GM20431 (cell line): ENCODE measurements at regions not wholly inside any gene's neighbourhood (a gene's known extent, or its start where the extent isn't known, plus 50 kb on each side); places are given as distances from the start of the nearest gene placed in this dataset.

Experiments
- in situ Hi-C: fragments of 300-500 bp; cut with MseI, MboI; formaldehyde crosslinking; loops from one replicate; pipeline ENCODE4 v1.15.0; 2020; ENCODE audit warnings: low sequenced_read_pairs; ENCODE audit not compliant: unreplicated experiment

DNA sequence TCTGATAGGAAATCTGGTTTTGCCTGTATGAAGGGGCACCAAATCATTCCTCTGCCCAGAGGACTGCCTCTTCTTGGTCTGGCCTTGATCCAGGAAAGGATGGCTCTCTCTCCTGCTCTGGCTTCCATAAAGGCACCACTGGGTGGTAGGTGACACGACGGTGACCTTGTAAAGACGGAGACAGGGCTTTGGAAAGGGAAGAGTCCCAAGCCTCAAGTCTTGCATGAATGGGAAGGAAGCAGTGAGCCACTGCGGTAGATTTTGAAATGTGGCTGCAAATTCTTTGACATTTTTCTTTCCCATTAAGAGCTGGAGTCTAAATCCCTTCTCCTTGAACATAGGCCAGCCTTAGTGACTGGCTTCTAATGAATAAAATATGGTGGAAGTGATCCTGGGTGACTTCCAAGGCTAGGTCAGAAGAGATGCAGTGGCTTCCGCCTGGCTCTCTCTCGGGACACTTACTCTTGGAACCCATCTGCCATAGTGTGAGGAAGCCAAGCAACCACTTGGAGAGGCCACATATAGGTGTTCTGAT lies 347.4 kb downstream of the BCOR start:
- in situ Hi-C loops = no loop called here

DNA sequence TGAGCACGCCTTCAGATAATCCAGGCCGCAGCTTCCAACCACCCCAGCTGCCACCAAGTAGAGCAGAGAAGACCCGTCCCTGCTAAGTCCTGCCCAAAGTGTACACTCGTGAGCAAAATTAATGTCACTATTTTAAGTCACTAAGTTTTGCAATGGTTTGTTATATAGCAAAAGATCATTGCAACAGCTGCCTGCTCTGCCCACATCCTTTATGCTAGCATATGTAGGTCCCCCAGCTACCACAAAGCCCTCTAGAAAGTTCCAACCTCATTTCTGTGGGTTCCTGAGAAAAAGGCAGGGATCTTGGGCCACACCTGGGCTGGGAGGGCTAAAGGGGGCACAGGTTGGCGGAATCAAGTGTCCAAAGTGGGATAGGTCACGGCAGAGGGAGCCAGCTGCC lies 346.9 kb downstream of the BCOR start:
- in situ Hi-C loops = no loop called here

GRCh38 chrX:39752815-39753214 lies 344.9 kb downstream of the BCOR start:
- in situ Hi-C loops = no loop called here

- in situ Hi-C loops = no loop called here
Measured at GRCh38 chrX:39753293-39753996, 344.3 kb downstream of the BCOR start.

DNA sequence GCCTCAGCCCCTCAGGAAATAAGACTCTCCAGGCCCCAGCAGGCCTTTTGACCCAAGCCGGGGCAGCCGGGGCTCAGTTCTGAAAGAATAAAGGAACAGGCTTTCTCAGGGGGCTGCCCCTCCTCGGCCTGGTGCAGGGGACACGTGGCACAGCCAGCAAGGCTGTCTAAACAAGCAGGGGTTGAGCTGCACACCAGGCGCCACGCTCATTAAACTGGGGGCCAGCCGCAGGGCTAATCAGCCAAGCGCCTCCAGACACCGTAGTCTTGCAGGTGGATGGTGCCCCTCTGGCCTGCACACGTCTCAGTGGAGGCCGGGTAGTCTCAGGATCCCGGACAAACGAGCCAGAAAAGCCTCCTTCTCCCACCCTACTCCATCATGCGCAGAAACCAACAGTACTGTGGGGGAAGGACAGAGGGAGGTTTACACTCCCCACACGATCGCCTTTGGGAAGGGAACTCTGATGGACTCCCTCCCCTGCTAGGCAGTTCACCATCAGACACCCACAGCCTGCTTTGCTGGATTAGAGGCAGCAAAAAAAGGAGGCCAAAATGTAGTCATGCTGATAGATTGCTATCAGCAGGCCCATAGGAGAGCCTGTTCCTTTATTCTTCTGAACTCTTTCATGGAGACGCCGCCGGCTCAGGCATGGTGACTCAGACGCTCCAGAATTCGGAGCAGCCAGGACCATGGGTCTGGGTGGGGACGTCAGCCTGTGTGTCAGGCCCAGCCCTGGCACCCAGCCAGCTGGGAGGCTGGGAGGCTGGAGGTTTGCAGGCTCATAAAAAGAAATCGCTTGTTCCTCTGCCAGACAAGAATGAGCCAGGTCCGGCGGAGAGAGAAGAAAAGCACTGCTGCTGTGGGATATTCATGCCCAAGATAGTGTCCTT lies 342.4 kb downstream of the BCOR start:
- in situ Hi-C loops = no loop called here

DNA sequence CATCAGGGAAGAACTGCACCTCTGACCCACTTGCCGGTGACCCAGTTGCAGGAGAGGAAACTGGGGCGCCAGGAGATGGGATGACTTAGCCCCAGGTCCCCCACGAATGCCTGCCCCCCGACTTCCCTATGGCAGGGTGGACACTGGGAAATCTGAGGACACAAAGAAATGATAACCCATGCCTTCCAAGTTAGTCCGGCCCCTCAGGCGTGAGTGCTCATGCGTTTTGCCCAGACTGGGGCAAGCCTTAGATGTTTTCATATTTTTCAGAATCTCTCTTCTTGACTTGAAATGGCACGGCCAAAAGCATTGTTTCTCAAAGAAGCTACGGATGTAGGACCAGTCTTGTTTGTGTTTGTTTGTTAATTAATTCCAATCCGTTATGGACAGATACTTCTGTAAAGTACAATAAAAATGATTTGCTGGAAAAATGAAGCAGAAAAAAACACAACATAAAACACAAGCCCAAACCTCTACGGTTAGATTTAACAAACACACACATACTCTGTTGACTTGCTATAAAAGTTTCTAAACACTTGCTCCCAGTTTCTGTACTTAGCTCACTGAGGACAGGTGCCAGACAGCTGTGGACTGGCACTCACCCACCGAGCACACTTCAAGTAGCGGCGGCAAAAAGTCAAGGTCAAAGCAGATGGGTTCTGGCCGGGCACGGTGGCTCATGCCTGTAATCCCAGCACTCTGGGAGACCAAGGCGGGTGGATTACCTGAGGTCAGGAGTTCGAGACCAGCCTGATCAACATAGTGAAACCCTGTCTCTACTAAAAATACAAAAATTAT lies 341.5 kb downstream of the BCOR start:
- in situ Hi-C loops = no loop called here

DNA sequence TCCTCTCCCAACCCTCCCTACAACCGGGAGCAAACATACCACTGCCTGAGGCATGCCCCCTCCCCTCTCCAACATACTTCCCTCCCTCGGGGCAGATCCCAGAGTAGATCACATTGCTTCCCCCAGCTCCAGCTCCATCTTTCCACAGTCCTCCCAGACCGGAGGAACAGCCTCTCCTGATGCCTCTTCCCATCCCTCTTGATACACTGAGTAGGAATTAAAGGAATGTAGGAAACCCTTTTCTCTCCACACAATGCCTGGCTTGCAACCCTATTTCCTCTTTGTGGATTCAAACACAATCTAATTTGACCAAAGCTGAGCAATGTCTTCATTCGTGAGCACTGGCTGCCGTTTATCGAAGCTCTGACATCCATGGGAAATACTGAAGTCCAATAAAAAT lies 339.8 kb downstream of the BCOR start:
- in situ Hi-C loops = no loop called here

- in situ Hi-C loops = no loop called here
Measured at GRCh38 chrX:39758791-39759525, 338.8 kb downstream of the BCOR start.

DNA sequence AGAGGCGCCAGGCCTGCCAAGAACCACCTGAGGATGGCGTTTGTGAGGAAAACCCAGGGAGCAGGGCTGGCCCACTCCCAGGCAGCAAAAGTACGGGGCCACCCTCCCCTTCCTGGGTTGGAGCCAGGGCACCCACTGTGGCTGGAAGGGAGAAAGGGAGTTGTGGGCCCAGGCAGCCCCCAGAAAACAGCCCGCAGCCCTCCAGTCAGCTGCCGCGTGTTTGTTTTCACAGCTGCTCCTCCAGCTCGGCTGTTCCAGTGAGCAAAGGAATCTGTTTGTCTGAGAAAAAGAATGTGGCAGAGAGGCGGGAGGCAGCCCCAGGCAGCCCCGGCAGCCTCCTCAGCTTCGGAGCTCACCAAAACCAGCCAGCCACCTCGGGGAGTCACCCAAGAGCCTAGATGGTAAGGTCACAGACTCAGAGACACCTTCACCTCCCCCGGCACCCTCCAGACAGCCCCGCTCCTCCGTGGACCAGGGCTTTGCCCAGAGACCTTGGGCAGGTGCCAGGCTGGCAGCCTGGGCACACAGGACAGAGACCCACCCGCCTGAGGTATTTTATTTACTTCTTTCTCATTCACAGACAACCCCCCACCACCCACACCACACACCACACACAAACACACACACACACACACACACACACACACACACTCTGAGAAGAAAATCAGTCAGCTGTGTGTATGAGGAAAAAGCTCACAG lies 338.1 kb downstream of the BCOR start:
- in situ Hi-C loops = no loop called here

DNA sequence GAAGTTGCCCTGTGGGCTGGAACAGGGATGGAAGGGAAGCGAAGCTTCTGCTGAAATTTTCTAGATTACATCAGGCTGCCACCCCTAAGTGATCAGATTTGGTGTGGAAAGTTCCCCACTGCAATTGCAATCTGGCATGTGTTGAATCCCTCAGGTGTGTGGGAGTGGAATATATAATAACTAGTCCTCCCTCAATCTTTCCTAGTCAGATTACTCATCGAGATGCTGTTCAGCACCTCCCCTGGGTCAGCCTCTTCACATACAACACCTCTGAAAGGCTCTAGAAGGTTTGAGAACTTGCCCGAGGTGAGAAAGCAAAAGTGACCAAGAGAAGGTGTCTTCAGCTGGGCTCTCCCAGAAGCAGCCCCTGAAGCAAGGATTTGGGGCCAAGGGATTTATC lies 336.8 kb downstream of the BCOR start:
- in situ Hi-C loops = no loop called here

- in situ Hi-C loops = no loop called here
Measured at GRCh38 chrX:39762266-39762841, 335.4 kb downstream of the BCOR start.

DNA sequence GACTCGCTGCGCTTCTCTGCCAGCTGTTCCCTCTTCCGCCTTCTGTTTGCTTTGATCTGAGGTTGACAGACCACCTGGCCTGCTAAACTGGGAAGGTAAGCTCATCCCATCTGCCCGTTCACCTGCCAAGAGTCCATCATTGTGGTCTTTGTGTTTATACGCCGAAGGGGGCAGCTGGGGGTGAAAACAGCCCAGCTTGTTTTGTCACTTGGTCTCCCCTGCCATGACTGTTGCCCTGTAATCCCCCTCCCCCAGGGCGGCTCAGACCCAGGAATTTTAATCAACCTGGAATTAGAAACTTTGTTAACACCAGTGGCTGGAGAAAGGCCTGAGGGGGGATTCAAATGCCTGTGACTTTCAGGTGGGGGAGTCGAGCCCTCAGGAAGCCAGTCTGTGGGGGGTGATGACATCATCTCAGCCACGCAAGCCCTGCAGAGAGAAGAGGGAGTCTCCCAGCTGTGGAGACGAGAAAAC lies 333.3 kb downstream of the BCOR start:
- in situ Hi-C loops = no loop called here

DNA sequence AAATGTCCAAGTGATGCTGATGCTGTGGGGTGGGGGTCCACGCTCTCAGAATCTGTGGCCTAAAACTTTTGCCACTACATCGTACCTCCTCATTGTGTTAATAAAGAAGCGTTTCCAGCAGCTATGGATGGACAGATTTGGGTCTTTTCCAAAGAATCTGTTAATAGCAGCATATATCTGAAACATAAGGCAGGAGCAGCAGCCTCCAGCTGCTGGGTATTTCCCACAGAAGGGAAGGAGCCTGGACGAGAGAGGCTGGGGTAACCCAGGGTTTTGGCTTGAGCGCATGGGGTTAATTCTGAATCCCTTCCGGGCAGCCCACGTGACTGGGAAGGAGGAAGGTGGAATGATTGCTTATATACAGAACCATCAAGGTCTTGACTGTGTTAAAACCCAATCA lies 332.4 kb downstream of the BCOR start:
- in situ Hi-C loops = no loop called here

DNA sequence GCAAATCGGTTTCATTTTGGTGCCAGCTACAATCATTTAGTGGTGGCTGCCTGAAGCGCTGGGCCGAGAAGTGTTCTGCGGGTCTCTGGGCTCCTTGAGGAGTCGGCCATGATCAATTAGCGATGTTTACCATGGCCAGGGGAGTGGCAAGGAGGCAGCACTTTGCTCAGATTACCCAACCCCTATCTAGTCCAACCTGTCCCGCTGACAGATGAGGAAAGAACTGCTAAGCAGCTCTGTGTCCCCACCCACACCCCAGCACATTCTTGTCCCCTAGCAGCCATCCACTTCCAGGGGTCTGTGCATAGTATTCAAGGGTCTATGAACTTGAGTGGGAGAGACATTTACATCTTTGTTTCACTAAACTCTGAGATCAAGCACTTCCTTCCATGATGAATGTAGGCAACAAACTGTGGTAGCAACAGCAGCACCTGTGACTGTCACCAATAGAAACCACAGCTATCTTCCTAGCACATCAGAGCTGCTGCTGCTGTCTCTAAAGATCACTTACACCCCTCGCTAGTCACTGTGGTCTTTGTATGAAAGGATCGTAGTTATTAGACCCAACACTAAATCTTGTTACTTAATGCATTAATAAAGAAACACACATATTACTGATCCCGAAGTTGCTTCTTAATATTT lies 331.6 kb downstream of the BCOR start:
- in situ Hi-C loops = no loop called here

DNA sequence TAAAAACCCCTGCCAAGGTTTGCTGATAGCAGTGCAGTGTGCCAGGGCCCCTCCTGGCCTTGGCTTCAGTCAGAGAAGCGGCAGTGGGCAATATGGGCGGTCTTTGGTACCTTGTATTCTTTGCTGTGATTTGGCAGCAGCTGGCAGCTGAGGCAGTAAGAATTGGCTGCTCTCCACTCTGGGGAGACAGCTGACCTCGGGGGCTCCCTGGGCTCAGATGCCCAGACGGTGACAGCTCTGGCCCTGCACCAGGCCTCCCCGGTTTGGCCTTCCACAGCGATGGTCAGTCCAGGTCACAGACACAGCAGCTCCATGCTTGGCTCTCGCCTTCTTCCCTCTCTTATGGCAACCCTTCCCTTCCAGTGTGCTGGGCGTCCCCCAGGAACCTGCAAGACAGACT lies 330.9 kb downstream of the BCOR start:
- in situ Hi-C loops = no loop called here

DNA sequence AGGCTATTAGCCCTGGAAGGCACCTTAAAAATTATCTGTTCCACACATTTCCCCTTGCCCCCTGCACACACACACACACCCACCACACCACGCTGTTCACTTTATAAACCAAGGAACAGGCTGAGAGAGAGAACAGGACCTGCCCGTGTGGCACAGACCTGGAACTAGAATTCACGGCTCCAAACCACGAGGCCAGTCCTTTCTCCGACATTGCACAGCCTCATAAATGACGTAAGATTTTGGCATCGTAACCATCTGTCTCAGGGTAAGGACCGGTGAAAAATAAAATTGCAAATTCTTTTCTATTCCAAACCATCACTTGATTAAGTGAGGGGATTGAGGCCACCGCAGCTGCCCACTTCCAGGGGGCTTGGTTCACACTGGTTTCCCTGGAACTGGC lies 330.3 kb downstream of the BCOR start:
- in situ Hi-C loops = no loop called here

DNA sequence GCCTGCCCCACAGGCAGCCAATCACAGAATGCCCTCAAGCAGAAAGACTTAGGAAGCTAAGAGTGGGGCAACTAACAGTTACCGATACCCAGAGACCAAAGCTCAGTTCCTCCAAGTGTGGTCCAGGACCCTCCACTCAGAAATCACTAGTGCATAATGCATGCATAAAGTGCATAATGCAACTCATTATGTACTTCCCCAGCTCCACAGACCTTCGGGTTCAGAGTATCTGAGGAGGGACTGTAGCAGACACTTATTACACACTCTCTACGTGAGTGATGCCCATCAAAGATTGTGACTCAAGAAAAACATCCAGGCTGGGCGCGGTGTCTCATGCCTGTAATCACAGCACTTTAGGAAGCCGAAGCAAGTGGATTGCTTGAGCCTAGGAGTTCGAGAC lies 328.0 kb downstream of the BCOR start:
- in situ Hi-C loops = no loop called here

DNA sequence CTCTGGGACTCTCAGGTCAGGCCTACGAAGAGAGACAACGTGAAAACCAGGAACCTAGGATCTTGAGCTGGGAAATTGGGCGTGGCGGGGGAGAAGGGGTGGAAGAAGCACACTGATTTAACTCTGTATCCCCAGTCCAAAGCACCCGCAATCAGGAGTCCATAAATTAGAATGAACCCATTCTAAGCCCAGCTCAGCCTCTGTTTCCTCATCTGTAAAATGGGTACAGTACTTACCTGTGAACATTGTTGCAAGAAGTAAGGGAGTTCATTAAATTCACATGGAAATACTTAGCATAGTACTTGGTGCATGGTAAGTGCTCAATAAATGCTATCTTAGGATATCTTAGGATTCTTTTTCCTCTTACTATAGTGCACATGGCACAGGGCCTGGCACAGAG lies 326.7 kb downstream of the BCOR start:
- in situ Hi-C loops = no loop called here
